Coronary artery (tissue), 2 donors: ENCODE measurements at regions not wholly inside any gene's neighbourhood (a gene's known extent, or its start where the extent isn't known, plus 50 kb on each side); places are given as distances from the start of the nearest gene placed in this dataset.

Experiments
- DNase-seq: peaks from one replicate; pipeline ENCODE4 v3.0.0-alpha.2; 2017; ENCODE audit warnings: low spot score
- H3K27ac ChIP-seq, 2 donors: fragments of 200-600 bp; sonication (generic); one replicate each; pipeline ENCODE4 v1.5.1; 2016 to 2019
- H3K4me3 ChIP-seq: fragments of 200-600 bp; sonication (generic); 2 replicates; pipeline ENCODE4 v1.5.1; 2016; ENCODE audit warnings: mild to moderate bottlenecking, moderate library complexity
- TF ChIP-seq, protein P1 (sequence below): fragments of 200-600 bp; sonication (generic); IDR thresholded peaks from one replicate; pipeline ENCODE4 v1.5.1; 2019; ENCODE audit warnings: antibody characterized with exemption

DNA sequence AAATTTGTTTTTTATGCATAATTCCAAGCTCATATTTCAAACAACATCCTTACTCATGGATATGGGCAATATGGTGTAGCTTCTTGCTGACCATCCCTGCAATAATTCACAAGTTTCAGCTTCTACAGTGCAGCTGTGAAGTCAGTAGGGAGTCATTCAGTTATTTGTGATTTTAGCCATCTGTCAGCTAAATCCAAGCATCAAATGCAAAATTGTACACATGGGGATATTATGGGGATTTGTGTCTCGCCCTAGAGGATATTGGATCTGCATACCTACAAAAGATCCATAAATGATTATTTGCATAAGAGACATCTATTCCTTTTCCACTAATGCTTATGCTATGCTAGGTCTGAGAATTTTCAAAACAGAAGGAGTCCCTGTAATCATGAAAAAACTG, 217.9 kb upstream of the SLITRK5 start:
- no peak for DNase-seq
- TF ChIP-seq, protein P1, sequence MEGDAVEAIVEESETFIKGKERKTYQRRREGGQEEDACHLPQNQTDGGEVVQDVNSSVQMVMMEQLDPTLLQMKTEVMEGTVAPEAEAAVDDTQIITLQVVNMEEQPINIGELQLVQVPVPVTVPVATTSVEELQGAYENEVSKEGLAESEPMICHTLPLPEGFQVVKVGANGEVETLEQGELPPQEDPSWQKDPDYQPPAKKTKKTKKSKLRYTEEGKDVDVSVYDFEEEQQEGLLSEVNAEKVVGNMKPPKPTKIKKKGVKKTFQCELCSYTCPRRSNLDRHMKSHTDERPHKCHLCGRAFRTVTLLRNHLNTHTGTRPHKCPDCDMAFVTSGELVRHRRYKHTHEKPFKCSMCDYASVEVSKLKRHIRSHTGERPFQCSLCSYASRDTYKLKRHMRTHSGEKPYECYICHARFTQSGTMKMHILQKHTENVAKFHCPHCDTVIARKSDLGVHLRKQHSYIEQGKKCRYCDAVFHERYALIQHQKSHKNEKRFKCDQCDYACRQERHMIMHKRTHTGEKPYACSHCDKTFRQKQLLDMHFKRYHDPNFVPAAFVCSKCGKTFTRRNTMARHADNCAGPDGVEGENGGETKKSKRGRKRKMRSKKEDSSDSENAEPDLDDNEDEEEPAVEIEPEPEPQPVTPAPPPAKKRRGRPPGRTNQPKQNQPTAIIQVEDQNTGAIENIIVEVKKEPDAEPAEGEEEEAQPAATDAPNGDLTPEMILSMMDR, result no peak
- no peak overlapping the region for H3K4me3 ChIP-seq
- H3K27ac ChIP-seq, result no peak overlapping the region

DNA sequence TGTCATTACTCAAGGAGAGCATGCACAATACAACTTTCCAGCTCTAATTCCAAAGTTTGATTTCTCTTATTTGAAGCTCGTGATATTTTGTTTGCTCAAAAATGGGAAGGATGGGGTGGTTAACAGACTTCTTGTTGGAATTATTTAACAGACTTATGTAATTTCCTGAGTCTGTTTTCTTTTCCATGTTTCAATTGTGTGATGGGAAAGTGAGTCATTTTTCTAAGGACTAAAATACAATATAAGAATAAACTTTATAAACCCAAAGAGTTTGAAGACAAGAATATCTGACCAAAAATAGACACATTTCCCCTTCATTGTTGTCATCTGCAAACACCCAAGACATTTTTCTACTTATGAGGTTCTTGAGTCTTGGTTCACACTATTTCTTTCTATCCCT, 211.8 kb upstream of the SLITRK5 start:
- DNase-seq, result no peak
- Histone ChIP-seq H3K27ac (no peak overlapping the region), H3K4me3 (no peak overlapping the region)
- TF ChIP-seq, protein P1, result no peak

DNA sequence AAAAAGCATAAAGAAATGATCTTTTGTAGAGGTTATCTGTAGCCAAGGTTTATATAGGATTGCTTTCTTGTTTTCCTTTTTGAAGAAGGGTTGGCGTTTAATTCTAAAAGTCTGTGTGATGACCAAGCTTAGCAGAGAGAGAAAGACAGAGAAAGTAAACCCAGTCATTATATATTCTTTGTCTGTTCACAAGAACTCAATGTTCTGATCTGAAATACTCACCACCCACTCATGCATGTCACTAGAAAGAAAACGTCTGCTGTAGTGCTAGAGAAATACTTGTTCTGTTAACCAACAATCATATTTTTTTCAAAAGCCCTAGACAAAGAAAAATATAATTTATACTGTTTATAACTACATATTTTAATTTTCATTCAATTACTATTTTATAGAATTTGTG, 173.7 kb upstream of the SLITRK5 start:
- no peak for DNase-seq
- Histone ChIP-seq H3K4me3 (no peak overlapping the region), H3K27ac (no peak overlapping the region)
- TF ChIP-seq, protein P1, result no peak

- TF ChIP-seq, protein P1, result no peak
- H3K27ac ChIP-seq, result no peak overlapping the region
- H3K4me3 ChIP-seq, result no peak overlapping the region
- DNase-seq, result no peak
These were observed 172.5 kb upstream of the SLITRK5 start for GRCh38 chr13:87498681-87499080.

GRCh38 chr13:87524775-87525174, 146.4 kb upstream of the SLITRK5 start:
- no peak overlapping the region for H3K4me3 ChIP-seq
- TF ChIP-seq, protein P1, result no peak
- no peak overlapping the region for H3K27ac ChIP-seq
- no peak for DNase-seq

DNA sequence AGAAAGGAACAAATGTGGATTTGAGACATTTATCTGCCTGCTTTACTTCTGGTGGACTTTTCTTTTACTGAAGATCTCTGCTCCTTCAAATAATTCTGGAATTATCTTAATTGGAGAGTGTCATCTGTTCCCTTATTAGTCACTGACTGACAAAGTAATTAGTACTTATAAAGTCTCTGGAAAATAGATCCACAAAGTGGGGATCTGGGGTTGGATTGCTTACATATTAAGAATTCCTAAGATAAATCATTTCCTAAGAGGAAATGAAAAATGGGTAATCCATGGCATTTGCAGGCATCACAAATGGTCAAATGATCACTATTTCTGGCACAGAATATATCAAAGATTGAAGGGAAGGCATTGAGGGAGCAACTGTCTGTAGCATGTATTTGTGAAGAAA, 137.4 kb upstream of the SLITRK5 start:
- TF ChIP-seq, protein P1, result no peak
- Histone ChIP-seq H3K4me3 (no peak overlapping the region), H3K27ac (no peak overlapping the region)
- no peak for DNase-seq

DNA sequence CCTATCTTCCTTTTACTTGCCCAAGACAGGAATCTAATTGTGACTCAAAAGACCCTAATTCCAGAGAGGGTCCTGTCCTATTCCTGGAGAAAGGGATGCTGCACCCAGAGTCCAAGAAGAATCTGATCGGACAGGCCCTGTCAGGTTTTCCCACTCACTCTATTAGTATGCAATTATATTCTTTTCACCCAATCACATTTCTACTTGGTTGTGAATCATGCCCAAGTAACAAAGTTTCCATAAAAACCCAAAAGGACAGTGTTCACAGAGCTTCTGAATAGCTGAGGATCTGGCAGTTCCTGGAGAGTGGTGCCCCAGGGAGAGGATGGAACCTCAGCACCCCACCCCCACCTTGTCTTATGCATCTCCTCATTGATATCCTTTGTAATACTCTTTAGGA, 135.3 kb upstream of the SLITRK5 start:
- TF ChIP-seq, protein P1, result no peak
- H3K4me3 ChIP-seq, result no peak overlapping the region

More for the DNA sequence above, 135.3 kb upstream of the SLITRK5 start:
- no peak overlapping the region for H3K27ac ChIP-seq
- DNase-seq, result no peak
